Colonic mucosa (tissue), 4 donors: ENCODE measurements at regions not wholly inside any gene's neighbourhood (a gene's known extent, or its start where the extent isn't known, plus 50 kb on each side); places are given as distances from the start of the nearest gene placed in this dataset.

ENCODE experiments used
- DNase-seq: peaks from one replicate; pipeline ENCODE4 v3.0.0-alpha.2; 2020
- H3K27ac ChIP-seq: fragments of 200-600 bp; one replicate; pipeline ENCODE4 v1.8.0; 2021
- H3K27me3 ChIP-seq: fragments of 200-600 bp; one replicate; pipeline ENCODE4 v1.8.0; 2021
- H3K36me3 ChIP-seq: fragments of 200-600 bp; one replicate; pipeline ENCODE4 v1.8.0; 2021
- H3K4me1 ChIP-seq: fragments of 200-600 bp; one replicate; pipeline ENCODE4 v1.8.0; 2021; ENCODE audit warnings: mild to moderate bottlenecking
- H3K4me3 ChIP-seq: fragments of 200-600 bp; one replicate; pipeline ENCODE4 v1.8.0; 2021
- H3K9ac ChIP-seq, 2 donors: one replicate each; pipeline ENCODE4 v1.7.0; 2013; ENCODE audit warnings: control low read depth in 2 of 2, low read depth in 2 of 2, low read length in 2 of 2
- H3K9me3 ChIP-seq: fragments of 200-600 bp; one replicate; pipeline ENCODE4 v1.8.0; 2021
- intact Hi-C: fragments of 100-400 bp; cut with DNase I; formaldehyde crosslinking; loops from one replicate; pipeline ENCODE4 v1.14.1; 2022
- TF ChIP-seq, protein P1 (sequence below): fragments of 200-600 bp; IDR thresholded peaks from one replicate; pipeline ENCODE4 v1.8.0; 2022; ENCODE audit warnings: antibody characterized with exemption, mild to moderate bottlenecking
- donor health status: healthy.
- donor health status: DM: no; HTN: no; CAD: no.
- donor health status: DM: no; HTN: no; CAD: no.

DNA sequence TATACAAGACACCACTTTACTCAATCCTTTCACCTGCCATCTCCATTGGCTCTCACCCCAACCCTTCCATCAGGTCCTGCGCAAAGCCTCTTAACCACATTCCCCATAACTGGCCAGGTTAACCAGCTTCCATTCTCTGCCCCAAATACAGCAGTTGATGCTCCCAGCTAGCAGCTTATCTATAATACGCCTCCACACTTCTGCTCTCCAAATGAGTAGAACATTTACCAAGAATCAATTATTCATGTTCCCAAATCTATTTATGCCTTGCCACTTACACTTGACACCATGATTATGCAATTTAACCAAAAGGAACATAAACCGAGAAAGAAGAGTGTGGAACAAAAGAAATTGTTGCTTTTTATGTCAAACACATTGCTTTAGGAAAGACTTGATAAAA is 103.7 kb upstream of the TPM1 start:
- H3K27me3 ChIP-seq, result no peaks in the 10 kb centered on the region
- H3K4me3 ChIP-seq, result no peak overlapping the region
- no peaks in the 10 kb centered on the region for H3K4me1 ChIP-seq
- TF ChIP-seq, protein P1, sequence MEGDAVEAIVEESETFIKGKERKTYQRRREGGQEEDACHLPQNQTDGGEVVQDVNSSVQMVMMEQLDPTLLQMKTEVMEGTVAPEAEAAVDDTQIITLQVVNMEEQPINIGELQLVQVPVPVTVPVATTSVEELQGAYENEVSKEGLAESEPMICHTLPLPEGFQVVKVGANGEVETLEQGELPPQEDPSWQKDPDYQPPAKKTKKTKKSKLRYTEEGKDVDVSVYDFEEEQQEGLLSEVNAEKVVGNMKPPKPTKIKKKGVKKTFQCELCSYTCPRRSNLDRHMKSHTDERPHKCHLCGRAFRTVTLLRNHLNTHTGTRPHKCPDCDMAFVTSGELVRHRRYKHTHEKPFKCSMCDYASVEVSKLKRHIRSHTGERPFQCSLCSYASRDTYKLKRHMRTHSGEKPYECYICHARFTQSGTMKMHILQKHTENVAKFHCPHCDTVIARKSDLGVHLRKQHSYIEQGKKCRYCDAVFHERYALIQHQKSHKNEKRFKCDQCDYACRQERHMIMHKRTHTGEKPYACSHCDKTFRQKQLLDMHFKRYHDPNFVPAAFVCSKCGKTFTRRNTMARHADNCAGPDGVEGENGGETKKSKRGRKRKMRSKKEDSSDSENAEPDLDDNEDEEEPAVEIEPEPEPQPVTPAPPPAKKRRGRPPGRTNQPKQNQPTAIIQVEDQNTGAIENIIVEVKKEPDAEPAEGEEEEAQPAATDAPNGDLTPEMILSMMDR, result no peak
- H3K36me3 ChIP-seq, result no peaks in the 10 kb centered on the region
- H3K9me3 ChIP-seq, result no peaks in the 10 kb centered on the region
- no peak overlapping the region for H3K9ac ChIP-seq
- H3K27ac ChIP-seq, result no peak overlapping the region
- DNase-seq, result no peak
- intact Hi-C loops, result no loop called here

DNA sequence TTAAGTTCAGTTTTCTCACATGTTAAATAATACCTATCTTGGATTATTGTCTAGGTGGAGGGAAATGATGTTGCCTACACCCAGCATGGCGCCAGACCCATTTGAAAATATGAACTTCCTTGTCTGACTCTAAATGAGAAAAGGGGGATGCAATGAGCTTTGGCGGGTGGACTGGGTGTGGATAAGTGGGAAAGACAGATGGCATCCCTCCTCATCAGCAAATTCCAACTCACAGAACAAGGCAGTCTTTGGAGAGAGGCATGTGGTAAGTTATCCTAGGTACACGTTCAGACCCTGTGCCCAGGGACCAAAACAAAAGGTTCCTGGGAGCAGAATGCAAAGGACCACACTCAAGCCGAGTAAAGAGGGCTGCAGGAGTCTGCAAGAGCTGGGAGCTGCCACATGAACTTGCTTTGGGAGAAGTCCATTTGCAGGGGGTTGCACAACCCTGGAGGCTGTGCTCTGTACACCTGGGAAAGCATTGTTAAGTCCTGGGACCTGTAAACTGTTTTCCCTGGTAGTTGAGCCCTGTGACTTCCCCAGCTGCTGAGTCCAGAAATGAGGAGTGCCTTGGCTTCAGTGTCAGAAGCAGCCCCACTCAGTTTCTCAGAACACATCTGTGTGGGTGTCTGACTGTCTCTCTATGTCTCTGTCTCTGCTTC is 102.3 kb upstream of the TPM1 start:
- intact Hi-C loops, result no loop called here
- Histone ChIP-seq H3K27me3 (no peaks in the 10 kb centered on the region), H3K27ac (peak overlapping the region; percentile 8)

DNA sequence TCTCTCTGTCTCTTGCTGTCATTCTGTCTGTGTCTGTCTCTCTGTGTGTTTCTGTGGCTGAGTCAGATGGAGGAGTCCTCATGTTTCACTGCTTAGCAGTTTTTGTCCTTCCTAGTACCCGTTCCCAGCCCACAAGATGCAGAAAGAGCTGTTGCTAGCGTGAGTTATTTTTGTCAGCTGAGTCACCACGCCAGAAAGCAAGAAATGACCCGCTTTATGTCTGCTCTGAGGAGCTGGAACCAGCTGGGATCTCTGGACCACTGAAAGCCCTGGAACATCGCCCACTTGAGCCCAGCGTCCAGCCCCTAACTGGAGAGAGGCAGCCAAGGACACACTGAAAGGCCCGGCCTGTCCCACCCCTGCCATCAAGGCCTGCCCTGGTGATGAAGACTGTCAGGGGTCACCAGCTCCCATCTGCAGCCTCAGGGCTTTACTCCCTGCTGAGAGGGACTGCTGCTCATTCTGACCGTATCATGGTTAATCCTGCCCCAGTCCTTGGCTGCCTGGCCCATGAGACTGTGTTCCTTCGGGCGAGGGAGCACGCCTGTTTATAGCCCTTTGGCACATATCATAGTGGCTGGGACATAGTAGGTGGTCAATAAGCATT is 101.7 kb upstream of the TPM1 start:
- intact Hi-C loops, result no loop called here
- TF ChIP-seq, protein P1, result no peak
- Histone ChIP-seq H3K9ac (peak overlapping the region; percentile 35 to 41), H3K27me3 (no peaks in the 10 kb centered on the region), H3K9me3 (no peaks in the 10 kb centered on the region), H3K36me3 (no peaks in the 10 kb centered on the region), H3K4me1 (no peaks in the 10 kb centered on the region), H3K4me3 (no peak overlapping the region), H3K27ac (peak overlapping the region; percentile 46)
- DNase-seq, result peak; percentile 53

More for the DNA sequence above, 102.3 kb upstream of the TPM1 start:
- Histone ChIP-seq H3K4me3 (no peak overlapping the region), H3K9ac (peak overlapping the region; percentile 35 to 41), H3K4me1 (no peaks in the 10 kb centered on the region), H3K36me3 (no peaks in the 10 kb centered on the region), H3K9me3 (no peaks in the 10 kb centered on the region)
- no peak for DNase-seq
- TF ChIP-seq, protein P1, result no peak

DNA sequence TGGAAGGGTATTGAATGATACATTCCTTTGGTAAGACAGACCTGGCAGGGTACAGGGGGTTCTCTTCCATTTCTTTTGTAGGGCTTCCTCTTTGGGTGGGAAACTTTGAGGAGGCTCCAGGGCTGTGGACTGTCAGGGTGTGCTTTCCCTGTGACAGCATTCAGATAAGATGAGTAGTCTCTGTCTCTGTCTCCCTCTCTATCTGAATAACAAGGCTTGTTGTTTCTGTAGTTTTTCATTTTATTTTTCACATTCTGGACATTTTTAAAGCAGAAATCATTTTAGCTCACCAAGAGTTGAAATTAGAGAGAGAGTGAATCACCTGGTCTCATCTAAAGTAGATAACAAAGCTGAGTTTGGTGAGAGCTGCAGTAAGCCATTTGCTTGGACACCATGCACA is 100.8 kb upstream of the TPM1 start:
- no peak for DNase-seq
- H3K9me3 ChIP-seq, result no peaks in the 10 kb centered on the region
- H3K9ac ChIP-seq, result no peak overlapping the region
- TF ChIP-seq, protein P1, result no peak
- H3K27ac ChIP-seq, result no peak overlapping the region
- H3K27me3 ChIP-seq, result no peaks in the 10 kb centered on the region
- H3K36me3 ChIP-seq, result no peaks in the 10 kb centered on the region
- no peak overlapping the region for H3K4me3 ChIP-seq
- intact Hi-C loops, result no loop called here
- no peaks in the 10 kb centered on the region for H3K4me1 ChIP-seq

DNA sequence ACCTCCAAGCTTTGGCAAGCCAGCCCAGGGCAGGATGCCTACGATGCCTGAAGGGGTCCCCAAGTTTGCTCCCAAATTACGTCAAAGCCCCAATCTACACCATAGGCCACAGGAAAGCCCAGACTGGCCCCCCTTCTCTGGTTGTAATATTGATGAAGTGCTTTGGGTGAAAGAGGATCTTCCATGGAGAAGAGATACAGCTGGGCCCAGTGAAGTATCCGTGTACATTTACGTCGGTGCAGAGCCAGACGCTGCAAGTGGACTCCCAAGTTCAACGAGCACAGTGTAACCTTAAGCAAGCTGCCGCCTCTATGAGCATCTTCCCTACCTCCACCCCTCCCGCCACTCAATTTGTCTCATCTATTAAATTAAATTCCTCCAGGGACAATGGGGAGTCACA is 100.1 kb upstream of the TPM1 start:
- no peak overlapping the region for H3K4me3 ChIP-seq
- intact Hi-C loops, result no loop called here
- no peak overlapping the region for H3K9ac ChIP-seq
- H3K27me3 ChIP-seq, result no peaks in the 10 kb centered on the region
- H3K27ac ChIP-seq, result no peak overlapping the region
- H3K9me3 ChIP-seq, result no peaks in the 10 kb centered on the region
- H3K4me1 ChIP-seq, result no peaks in the 10 kb centered on the region
- H3K36me3 ChIP-seq, result no peaks in the 10 kb centered on the region
- DNase-seq, result no peak
- TF ChIP-seq, protein P1, result no peak
